H1 (cell line): ENCODE measurements at regions not wholly inside any gene's neighbourhood (a gene's known extent, or its start where the extent isn't known, plus 50 kb on each side); places are given as distances from the start of the nearest gene placed in this dataset.

Experiments used
- CTCF ChIA-PET: fragments of 300-600 bp; sonication (Branson Sonifier 250); formaldehyde crosslinking; loops from one replicate; lab custom pipeline; 2021; ENCODE audit not compliant: partially characterized antibody; lab: Charles Lee
- POLR2A ChIA-PET: fragments of 300-600 bp; sonication (Branson Sonifier 250); formaldehyde crosslinking; loops from one replicate; lab custom pipeline; 2021; ENCODE audit warnings: inconsistent platforms; ENCODE audit not compliant: partially characterized antibody; lab: Charles Lee
- DNase-seq, 2 experiments: peaks; one replicate each; pipeline versions ENCODE4 v3.0.0 to v3.0.0-alpha.2; 2010 to 2022; ENCODE audit warnings: low spot score in 2 of 2, low read depth in 1 of 2, mixed read lengths in 1 of 2
- FAIRE-seq: peaks from 2 replicates; lab custom pipeline; 2011; peaks lifted over from hg19 to GRCh38; lab: Jason Lieb, UNC
- H2AFZ ChIP-seq: 2 replicates; pipeline ENCODE4 v1.8.1; 2012; ENCODE audit warnings: low read length, inconsistent platforms
- H2AK5ac ChIP-seq: 2 replicates; pipeline ENCODE4 v1.6.1; 2013; ENCODE audit warnings: low read depth, low read length
- H2BK120ac ChIP-seq: replicated peaks from 2 replicates; pipeline ENCODE3; 2013; ENCODE audit warnings: low read depth, low read length, inconsistent platforms
- H2BK12ac ChIP-seq: 2 replicates; pipeline ENCODE4 v1.6.1; 2013; ENCODE audit warnings: low read depth, low read length
- H2BK15ac ChIP-seq: 2 replicates; pipeline ENCODE4 v1.6.1; 2013; ENCODE audit warnings: low read length
- H2BK20ac ChIP-seq: 2 replicates; pipeline ENCODE4 v1.6.1; 2013; ENCODE audit warnings: low read length
- H2BK5ac ChIP-seq: 2 replicates; pipeline ENCODE4 v1.6.1; 2013; ENCODE audit warnings: low read depth, low read length
- H3K14ac ChIP-seq: 2 replicates; pipeline ENCODE4 v1.6.1; 2013; ENCODE audit warnings: inconsistent platforms; ENCODE audit not compliant: insufficient read length
- H3K18ac ChIP-seq: 2 replicates; pipeline ENCODE4 v1.6.1; 2013; ENCODE audit warnings: low read length; ENCODE audit errors: extremely low read depth
- H3K23ac ChIP-seq: 2 replicates; pipeline ENCODE4 v1.6.1; 2013; ENCODE audit warnings: inconsistent platforms; ENCODE audit not compliant: insufficient read length
- H3K23me2 ChIP-seq: 2 replicates; pipeline ENCODE4 v1.6.1; 2013; ENCODE audit warnings: low read depth, low read length
- H3K27ac ChIP-seq: 2 replicates; pipeline ENCODE4 v1.6.1; 2011; ENCODE audit warnings: low read depth, low read length, inconsistent platforms
- H3K27me3 ChIP-seq, 4 experiments: replicated peaks in 1 of 4; 1 replicate in 1 of 4; 2 replicates in 3 of 4; pipeline versions ENCODE4 v1.6.1 to v1.8.1; 2011 to 2013; ENCODE audit warnings: low read length in 3 of 4, mild to moderate bottlenecking in 3 of 4, inconsistent platforms in 2 of 4, mixed read lengths in 2 of 4, moderate library complexity in 1 of 4; ENCODE audit not compliant: control insufficient read depth in 3 of 4, insufficient read depth in 3 of 4; ENCODE audit errors: extremely low read depth in 1 of 4
- H3K36me3 ChIP-seq, 4 experiments: 2 replicates each; pipeline versions ENCODE4 v1.6.1 to v1.8.1; 2011 to 2013; ENCODE audit warnings: mild to moderate bottlenecking in 4 of 4, low read length in 3 of 4, moderate library complexity in 2 of 4, control low read depth in 1 of 4, inconsistent platforms in 1 of 4; ENCODE audit not compliant: insufficient read depth in 4 of 4, control insufficient read depth in 2 of 4
- H3K4ac ChIP-seq: replicated peaks from 2 replicates; pipeline ENCODE3; 2013; ENCODE audit warnings: low read length, low read depth, mixed read lengths, inconsistent platforms; ENCODE audit not compliant: insufficient read length
- H3K4me1 ChIP-seq, 4 experiments: replicated peaks in 1 of 4; 1 replicate in 1 of 4; 2 replicates in 3 of 4; pipeline versions ENCODE4 v1.6.1 to v1.8.1; 2011 to 2013; ENCODE audit warnings: low read length in 3 of 4, inconsistent platforms in 2 of 4, mixed read lengths in 1 of 4; ENCODE audit not compliant: insufficient read depth in 4 of 4, control insufficient read depth in 3 of 4
- H3K4me2 ChIP-seq, 2 experiments: 2 replicates each; pipeline versions ENCODE4 v1.6.1 to v1.8.1; 2011 to 2013; ENCODE audit warnings: low read depth in 2 of 2, low read length in 2 of 2, control low read depth in 1 of 2, inconsistent platforms in 1 of 2, mild to moderate bottlenecking in 1 of 2; ENCODE audit not compliant: insufficient read depth in 1 of 2
- H3K4me3 ChIP-seq, 4 experiments: fragments of 200-600, 300-600 bp in 1 of 4; sonication (generic), shearing (Covaris generic), sonication (Bioruptor Twin) in 1 of 4; 2 replicates each; pipeline versions ENCODE4 v1.5.1 to v1.8.1; 2011 to 2016; ENCODE audit warnings: low read length in 4 of 4, low read depth in 3 of 4, control low read depth in 2 of 4, inconsistent platforms in 2 of 4, mild to moderate bottlenecking in 2 of 4, mixed read lengths in 1 of 4, moderate library complexity in 1 of 4; ENCODE audit not compliant: insufficient read depth in 2 of 4; ENCODE audit errors: extremely low read depth in 1 of 4
- H3K56ac ChIP-seq: replicated peaks from 2 replicates; pipeline ENCODE3; 2013; ENCODE audit warnings: low read depth, mild to moderate bottlenecking, mixed read lengths, low read length, inconsistent platforms; ENCODE audit not compliant: insufficient read length
- H3K79me1 ChIP-seq: 2 replicates; pipeline ENCODE4 v1.6.1; 2013; ENCODE audit warnings: low read depth, low read length, control low read depth
- H3K79me2 ChIP-seq, 2 experiments: 2 replicates each; pipeline versions ENCODE4 v1.6.1 to v1.8.1; 2012 to 2013; ENCODE audit warnings: low read length in 2 of 2, mild to moderate bottlenecking in 2 of 2, inconsistent platforms in 1 of 2; ENCODE audit not compliant: insufficient read depth in 2 of 2, control insufficient read depth in 1 of 2
- H3K9ac ChIP-seq, 4 experiments: replicated peaks in 1 of 4; 1 replicate in 1 of 4; 2 replicates in 3 of 4; pipeline versions ENCODE4 v1.6.1 to v1.8.1; 2011 to 2013; ENCODE audit warnings: low read depth in 3 of 4, low read length in 3 of 4, control low read depth in 2 of 4, mild to moderate bottlenecking in 2 of 4, moderate library complexity in 2 of 4, inconsistent platforms in 1 of 4; ENCODE audit errors: extremely low read depth in 1 of 4
- H3K9me3 ChIP-seq, 2 experiments: 2 replicates each; pipeline versions ENCODE4 v1.6.1 to v1.8.1; 2012 to 2013; ENCODE audit warnings: mild to moderate bottlenecking in 2 of 2, moderate library complexity in 2 of 2, control low read depth in 1 of 2, inconsistent platforms in 1 of 2, low read depth in 1 of 2, low read length in 1 of 2, mixed read lengths in 1 of 2; ENCODE audit not compliant: insufficient read depth in 2 of 2
- H4K20me1 ChIP-seq, 2 experiments: replicated peaks in 1 of 2; 2 replicates each; pipeline versions ENCODE3 to v1.8.1; 2011 to 2013; ENCODE audit warnings: inconsistent platforms in 2 of 2, low read length in 2 of 2, mild to moderate bottlenecking in 1 of 2; ENCODE audit not compliant: insufficient read depth in 2 of 2, control insufficient read depth in 1 of 2
- H4K5ac ChIP-seq: 2 replicates; pipeline ENCODE4 v1.6.1; 2013; ENCODE audit warnings: low read length, low read depth, mixed read lengths, inconsistent platforms; ENCODE audit not compliant: insufficient read length
- H4K8ac ChIP-seq: 2 replicates; pipeline ENCODE4 v1.8.0; 2013; ENCODE audit warnings: mild to moderate bottlenecking, moderate library complexity, low read length, inconsistent platforms; ENCODE audit not compliant: insufficient read depth; ENCODE audit errors: extremely low read depth
- H4K91ac ChIP-seq: replicated peaks from 2 replicates; pipeline ENCODE3; 2013; ENCODE audit warnings: low read length, mixed read lengths, inconsistent platforms; ENCODE audit not compliant: insufficient read length
- CHD2 ChIP-seq: IDR thresholded peaks from 2 replicates; pipeline ENCODE4 v1.6.1; 2012; ENCODE audit warnings: low read length, improper control_type of control experiment
- KDM1A ChIP-seq: fragments of 200-600, 300-600 bp; sonication (generic); IDR thresholded peaks from 2 replicates; pipeline ENCODE4 v1.7.1; 2016; ENCODE audit warnings: mild to moderate bottlenecking, low read length, borderline replicate concordance
- MAFK ChIP-seq: IDR thresholded peaks from 2 replicates; pipeline ENCODE4 v1.6.1; 2012; ENCODE audit warnings: low read depth, mild to moderate bottlenecking, improper control_type of control experiment, low read length
- SIRT6 ChIP-seq: IDR thresholded peaks from one replicate; pipeline ENCODE4 v1.7.1; 2012; ENCODE audit warnings: low read length, inconsistent platforms
- SIX5 ChIP-seq: IDR thresholded peaks from 2 replicates; pipeline ENCODE4 v1.6.1; 2011; ENCODE audit warnings: mild to moderate bottlenecking, low read depth, low read length
- SP4 ChIP-seq: IDR thresholded peaks from 2 replicates; pipeline ENCODE4 v1.6.1; 2012; ENCODE audit warnings: low read length, inconsistent platforms
- TAF7 ChIP-seq: optimal IDR thresholded peaks from 2 replicates; pipeline ENCODE3; 2011; ENCODE audit warnings: low read depth, mild to moderate bottlenecking, inconsistent platforms, low read length, moderate library complexity, borderline replicate concordance
- WGBS, 2 experiments: shearing (Covaris generic) in 1 of 2; methylation state at CpG; one replicate each; pipeline versions ENCODE4 v1.1.6 to v1.1.7; 2013 to 2015; ENCODE audit warnings: low lambda C conversion rate in 2 of 2, mixed read lengths in 2 of 2, inconsistent platforms in 1 of 2, low coverage in 1 of 2, missing lambda C conversion rate in 1 of 2; ENCODE audit not compliant: insufficient replicate concordance in 2 of 2, insufficient coverage in 1 of 2, insufficient read length in 1 of 2; ENCODE audit errors: extremely low coverage in 1 of 2, missing lambda C conversion rate in 1 of 2; 5-methylcytosine and 5-hydroxymethylcytosine counted together

DNA sequence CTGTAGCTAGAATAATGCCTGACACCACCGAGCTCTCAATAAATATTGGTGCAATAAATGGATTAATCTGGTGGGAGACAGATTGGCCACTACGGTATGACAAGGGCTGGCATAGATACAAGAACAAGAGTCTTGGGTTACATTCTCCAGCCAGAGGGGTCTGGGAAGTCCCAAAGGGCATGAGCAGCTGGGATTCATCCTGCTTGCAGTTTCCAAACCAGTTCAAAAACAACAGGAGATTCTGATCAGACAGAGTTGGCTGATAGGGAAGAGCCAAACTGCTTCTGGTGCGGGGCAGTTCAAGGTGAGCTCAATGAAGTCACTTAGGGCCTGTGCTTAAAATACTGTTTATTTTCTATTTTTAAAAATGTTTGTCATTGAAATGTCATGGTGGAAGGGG lies 266.9 kb downstream of the TNS1 start:
- Histone ChIP-seq H3K4ac (no peak overlapping the region), H2AK5ac (no peak overlapping the region), H3K56ac (no peak overlapping the region), H3K4me3 (no peak overlapping the region), H3K23ac (no peak overlapping the region), H3K79me2 (no peaks in the 10 kb centered on the region), H3K14ac (no peak overlapping the region), H2AFZ (no peak overlapping the region), H4K91ac (no peak overlapping the region), H2BK15ac (no peak overlapping the region), H4K5ac (no peak overlapping the region), H3K9ac (no peak overlapping the region), H3K36me3 (no peaks in the 10 kb centered on the region), H4K8ac (no peak overlapping the region), H3K27me3 (no peaks in the 10 kb centered on the region), H2BK5ac (no peak overlapping the region), H4K20me1 (no peaks in the 10 kb centered on the region), H2BK120ac (no peak overlapping the region), H3K79me1 (no peaks in the 10 kb centered on the region), H3K4me1 (no peaks in the 10 kb centered on the region), H2BK20ac (no peak overlapping the region), H3K27ac (no peak overlapping the region), H3K23me2 (no peaks in the 10 kb centered on the region; the same call in 1 of the 2 replicates), H3K18ac (no peak overlapping the region), H3K4me2 (no peak overlapping the region), H2BK12ac (no peak overlapping the region), H3K9me3 (no peaks in the 10 kb centered on the region)
- WGBS, 2 experiments = 86% methylated on average over 3 of the region's 3 CpGs; no CpG with 5 or more reads in 1 of the 2 experiments
- TF ChIP-seq CHD2 (no peak), SIRT6 (no peak), MAFK (no peak), KDM1A (no peak), TAF7 (no peak), SIX5 (no peak), SP4 (no peak)
- CTCF ChIA-PET = interaction anchor here (0.7 to 1.0 kb wide), 3 partner anchors 13 to 1053 kb away, joined by 3 read pairs; no protein-coding TSS in a partner anchor
- DNase-seq = no peak
- POLR2A ChIA-PET = no interaction called here
- no peak for FAIRE-seq
